Uterus (tissue), 3 donors: ENCODE measurements at regions not wholly inside any gene's neighbourhood (a gene's known extent, or its start where the extent isn't known, plus 50 kb on each side); places are given as distances from the start of the nearest gene placed in this dataset.

Experiments
- DNase-seq, 2 donors: peaks; one replicate each; pipeline ENCODE4 v3.0.0-alpha.2; 2019 to 2020
- H3K27ac ChIP-seq, 2 donors: fragments of 200-600 bp; sonication (generic); 1 replicate in 1 of 2; 2 replicates in 1 of 2; pipeline ENCODE4 v1.5.1; 2016 to 2018
- H3K27me3 ChIP-seq, 2 donors: fragments of 200-600 bp; sonication (generic); one replicate each; pipeline ENCODE4 v1.5.1; 2018 to 2019; ENCODE audit warnings: control low read depth in 1 of 2
- H3K36me3 ChIP-seq, 2 donors: fragments of 200-600 bp; sonication (generic); one replicate each; pipeline ENCODE4 v1.5.1; 2019; ENCODE audit warnings: control low read depth in 1 of 2
- H3K4me1 ChIP-seq, 2 donors: fragments of 200-600 bp; sonication (generic); one replicate each; pipeline ENCODE4 v1.5.1; 2018 to 2019; ENCODE audit warnings: control low read depth in 1 of 2
- H3K4me3 ChIP-seq, 2 donors: fragments of 200-600 bp; sonication (generic); 1 replicate in 1 of 2; 2 replicates in 1 of 2; pipeline ENCODE4 v1.5.1; 2018 to 2019; ENCODE audit warnings: mild to moderate bottlenecking in 1 of 2
- H3K9me3 ChIP-seq, 2 donors: fragments of 200-600 bp; sonication (generic); one replicate each; pipeline ENCODE4 v1.5.1; 2019; ENCODE audit warnings: control low read depth in 1 of 2
- POLR2A ChIP-seq, 2 donors: fragments of 450-650 bp; IDR thresholded peaks; one replicate each; pipeline ENCODE4 v1.6.1; 2016; ENCODE audit warnings: antibody characterized with exemption in 2 of 2, mild to moderate bottlenecking in 1 of 2, moderate library complexity in 1 of 2
- intact Hi-C: fragments of 100-400 bp; cut with DNase I; formaldehyde crosslinking; loops from one replicate; pipeline ENCODE4 v1.15.1; 2023; ENCODE audit warnings: low total_unique reads
- TF ChIP-seq, protein P1 (sequence below), 4 experiments: fragments of 200-600 bp in 2 of 4; fragments of 450-650 bp in 2 of 4; sonication (generic) in 2 of 4; IDR thresholded peaks; one replicate each; pipeline ENCODE4 v1.5.1; 2016 to 2019; ENCODE audit warnings: antibody characterized with exemption in 4 of 4, mild to moderate bottlenecking in 2 of 4, moderate library complexity in 1 of 4
- donor health status: DM: yes; HTN: yes; CAD: no.

DNA sequence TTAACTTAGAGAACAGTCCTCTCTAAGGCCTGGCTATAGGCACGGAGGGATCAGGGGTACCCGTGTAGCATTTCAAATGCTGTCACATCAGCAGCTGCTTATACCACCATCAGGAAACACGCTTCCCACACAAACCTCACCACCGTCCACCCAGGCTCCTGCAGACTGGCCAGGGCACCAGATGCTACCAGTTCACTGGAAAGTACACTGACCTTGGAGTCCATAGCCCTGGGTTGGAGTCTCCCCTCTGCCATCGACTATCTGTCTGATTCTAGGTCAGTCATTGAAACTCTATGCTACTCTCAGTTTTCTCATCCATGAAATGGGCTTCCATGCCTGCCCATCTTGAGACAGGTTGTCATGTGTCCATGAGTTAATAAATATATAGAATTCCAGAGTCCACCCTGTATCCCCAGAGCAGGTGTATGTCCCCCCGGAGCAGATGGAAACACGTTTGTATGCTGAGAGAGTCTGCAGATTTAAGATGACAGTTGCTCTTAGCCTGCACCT lies 156.0 kb upstream of the SMAD3 start:
- TF ChIP-seq POLR2A (IDR thresholded peaks at IDR 0.05) = no peak
- TF ChIP-seq, protein P1, sequence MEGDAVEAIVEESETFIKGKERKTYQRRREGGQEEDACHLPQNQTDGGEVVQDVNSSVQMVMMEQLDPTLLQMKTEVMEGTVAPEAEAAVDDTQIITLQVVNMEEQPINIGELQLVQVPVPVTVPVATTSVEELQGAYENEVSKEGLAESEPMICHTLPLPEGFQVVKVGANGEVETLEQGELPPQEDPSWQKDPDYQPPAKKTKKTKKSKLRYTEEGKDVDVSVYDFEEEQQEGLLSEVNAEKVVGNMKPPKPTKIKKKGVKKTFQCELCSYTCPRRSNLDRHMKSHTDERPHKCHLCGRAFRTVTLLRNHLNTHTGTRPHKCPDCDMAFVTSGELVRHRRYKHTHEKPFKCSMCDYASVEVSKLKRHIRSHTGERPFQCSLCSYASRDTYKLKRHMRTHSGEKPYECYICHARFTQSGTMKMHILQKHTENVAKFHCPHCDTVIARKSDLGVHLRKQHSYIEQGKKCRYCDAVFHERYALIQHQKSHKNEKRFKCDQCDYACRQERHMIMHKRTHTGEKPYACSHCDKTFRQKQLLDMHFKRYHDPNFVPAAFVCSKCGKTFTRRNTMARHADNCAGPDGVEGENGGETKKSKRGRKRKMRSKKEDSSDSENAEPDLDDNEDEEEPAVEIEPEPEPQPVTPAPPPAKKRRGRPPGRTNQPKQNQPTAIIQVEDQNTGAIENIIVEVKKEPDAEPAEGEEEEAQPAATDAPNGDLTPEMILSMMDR (IDR thresholded peaks at IDR 0.05) = no peak
- H3K27ac ChIP-seq = no peak overlapping the region
- intact Hi-C loops = no loop called here

DNA sequence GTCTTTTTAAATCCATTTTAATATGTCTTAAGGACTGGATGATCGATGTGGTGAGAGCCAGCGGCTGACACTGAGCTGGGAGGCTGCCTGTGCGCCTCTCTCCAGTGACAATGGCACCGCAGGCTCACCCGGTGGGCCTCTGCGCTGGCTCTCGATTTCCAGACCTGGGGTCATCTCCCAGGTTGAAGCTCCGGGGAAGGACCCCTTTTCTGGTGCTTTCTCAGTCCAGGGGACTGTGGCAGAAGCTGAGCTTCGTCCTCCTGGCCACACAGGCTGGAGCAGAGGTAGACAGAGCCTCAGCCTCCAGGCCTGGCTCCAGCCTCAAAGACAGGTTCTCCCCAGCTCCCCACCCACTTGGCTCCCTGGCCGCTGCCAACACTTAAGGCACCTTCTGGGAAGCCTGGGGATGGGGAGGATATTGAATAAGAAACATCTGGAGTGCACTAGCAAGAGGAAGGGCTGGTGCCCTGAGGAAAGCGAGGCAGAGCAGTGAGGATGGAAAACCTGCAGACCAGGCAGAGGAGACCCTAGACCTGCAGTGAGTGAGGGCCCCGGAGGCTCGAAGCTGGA lies 154.2 kb upstream of the SMAD3 start:
- Histone ChIP-seq H3K9me3 (no peaks in the 10 kb centered on the region), H3K27ac (no peak overlapping the region), H3K4me1 (no peaks in the 10 kb centered on the region), H3K36me3 (no peaks in the 10 kb centered on the region), H3K27me3 (no peaks in the 10 kb centered on the region), H3K4me3 (no peak overlapping the region)
- intact Hi-C loops = no loop called here
- TF ChIP-seq, protein P1 (IDR thresholded peaks at IDR 0.05) = no peak
- no peak for TF ChIP-seq POLR2A (IDR thresholded peaks at IDR 0.05)
- no peak for DNase-seq

More for the DNA sequence above, 156.0 kb upstream of the SMAD3 start:
- Histone ChIP-seq H3K4me1 (no peaks in the 10 kb centered on the region), H3K36me3 (no peaks in the 10 kb centered on the region), H3K4me3 (no peak overlapping the region), H3K27me3 (no peaks in the 10 kb centered on the region), H3K9me3 (no peaks in the 10 kb centered on the region)
- no peak for DNase-seq

DNA sequence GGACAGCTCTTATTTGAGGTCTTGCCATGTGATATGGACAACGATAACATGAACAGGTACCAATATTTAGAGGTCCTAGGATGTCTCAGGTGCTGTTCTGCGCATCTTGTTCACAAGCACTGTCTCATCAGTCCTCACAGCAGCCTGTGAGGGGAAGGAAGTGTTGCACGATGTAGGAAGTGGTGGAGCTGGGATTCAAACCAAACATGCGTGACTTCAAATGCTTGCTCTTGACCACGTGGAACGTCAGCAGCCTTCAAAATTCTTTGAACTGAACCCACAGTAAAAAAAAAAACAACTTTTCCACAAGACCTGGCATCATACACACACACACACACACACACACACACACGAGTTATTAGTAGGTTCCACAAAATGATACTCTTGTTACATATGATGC lies 153.4 kb upstream of the SMAD3 start:
- H3K27me3 ChIP-seq = no peaks in the 10 kb centered on the region
- no peak overlapping the region for H3K27ac ChIP-seq
- H3K4me1 ChIP-seq = no peaks in the 10 kb centered on the region
- no peaks in the 10 kb centered on the region for H3K9me3 ChIP-seq
- H3K36me3 ChIP-seq = no peaks in the 10 kb centered on the region
- no peak for TF ChIP-seq POLR2A (IDR thresholded peaks at IDR 0.05)
- TF ChIP-seq, protein P1 (IDR thresholded peaks at IDR 0.05) = no peak
- DNase-seq = no peak
- H3K4me3 ChIP-seq = no peak overlapping the region
- intact Hi-C loops = no loop called here

DNA sequence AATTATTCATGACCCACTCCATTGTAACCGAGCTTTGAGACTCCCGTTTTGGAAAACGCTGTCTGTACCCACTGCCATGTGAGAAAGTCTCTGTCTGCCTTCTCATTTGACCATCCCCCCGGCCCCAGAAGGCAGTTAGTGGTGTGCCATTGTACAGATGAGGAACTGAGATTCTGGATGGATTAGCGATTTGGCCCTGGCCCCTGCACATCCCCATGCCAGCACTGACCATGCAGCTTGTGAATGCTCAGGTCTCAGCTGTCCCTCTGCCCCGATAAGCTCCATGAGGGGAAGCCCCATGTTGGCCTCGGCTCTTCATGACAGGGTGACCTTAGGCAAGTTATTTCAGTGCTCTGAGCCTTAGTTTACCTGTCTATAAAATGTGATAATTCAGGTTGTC lies 153.0 kb upstream of the SMAD3 start:
- Histone ChIP-seq H3K4me1 (no peaks in the 10 kb centered on the region), H3K27ac (no peak overlapping the region), H3K4me3 (no peak overlapping the region), H3K36me3 (no peaks in the 10 kb centered on the region), H3K27me3 (no peaks in the 10 kb centered on the region), H3K9me3 (no peaks in the 10 kb centered on the region)
- intact Hi-C loops = no loop called here
- TF ChIP-seq, protein P1 (IDR thresholded peaks at IDR 0.05) = no peak
- no peak for TF ChIP-seq POLR2A (IDR thresholded peaks at IDR 0.05)
- no peak for DNase-seq

DNA sequence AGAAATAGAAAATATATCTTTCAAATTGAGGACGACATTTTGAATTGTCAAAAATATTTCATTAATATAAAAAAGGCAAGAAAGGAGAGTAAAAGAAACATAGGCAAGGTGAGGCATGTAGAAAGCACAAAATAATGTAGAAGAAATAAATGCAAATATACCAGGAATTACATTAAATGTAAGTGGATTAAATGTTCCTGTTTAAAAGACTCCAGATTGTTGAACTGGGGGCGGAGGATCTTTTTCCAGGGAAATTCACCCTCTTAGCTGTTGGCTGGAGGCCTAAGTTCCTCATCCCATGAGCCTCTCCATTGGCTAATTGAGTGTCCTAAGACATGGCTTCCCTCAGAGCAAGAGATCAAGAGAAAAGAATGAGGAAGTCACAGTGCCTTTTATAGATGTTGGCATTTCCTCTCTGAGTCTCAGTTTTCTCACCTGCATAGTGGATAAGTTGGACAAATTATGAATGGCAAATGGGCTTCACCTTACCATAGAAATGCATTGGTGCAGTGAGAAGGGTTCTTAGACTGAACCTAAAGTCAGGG lies 147.4 kb upstream of the SMAD3 start:
- intact Hi-C loops = no loop called here

More for the DNA sequence above, 147.4 kb upstream of the SMAD3 start:
- Histone ChIP-seq H3K4me3 (no peak overlapping the region), H3K36me3 (no peaks in the 10 kb centered on the region), H3K9me3 (peaks cover 0 to 4% of the 10 kb centered on the region in 2 donors), H3K4me1 (no peaks in the 10 kb centered on the region), H3K27ac (no peak overlapping the region), H3K27me3 (no peaks in the 10 kb centered on the region)
- DNase-seq = no peak
- TF ChIP-seq, protein P1 (IDR thresholded peaks at IDR 0.05) = no peak
- no peak for TF ChIP-seq POLR2A (IDR thresholded peaks at IDR 0.05)
